HL-60 (cell line): ENCODE measurements at regions not wholly inside any gene's neighbourhood (a gene's known extent, or its start where the extent isn't known, plus 50 kb on each side); places are given as distances from the start of the nearest gene placed in this dataset.

Experiments
- GABPA ChIP-seq: IDR thresholded peaks from 2 replicates; pipeline ENCODE4 v1.6.1; 2012; ENCODE audit warnings: low read depth
- POLR2AphosphoS5 ChIP-seq: IDR thresholded peaks from 2 replicates; pipeline ENCODE4 v1.6.1; 2012; ENCODE audit warnings: low read depth
- TF ChIP-seq, protein P1 (sequence below): IDR thresholded peaks from one replicate; pipeline ENCODE4 v1.5.1; 2011; ENCODE audit warnings: low read length, control low read depth, inconsistent platforms; ENCODE audit not compliant: insufficient read depth

DNA sequence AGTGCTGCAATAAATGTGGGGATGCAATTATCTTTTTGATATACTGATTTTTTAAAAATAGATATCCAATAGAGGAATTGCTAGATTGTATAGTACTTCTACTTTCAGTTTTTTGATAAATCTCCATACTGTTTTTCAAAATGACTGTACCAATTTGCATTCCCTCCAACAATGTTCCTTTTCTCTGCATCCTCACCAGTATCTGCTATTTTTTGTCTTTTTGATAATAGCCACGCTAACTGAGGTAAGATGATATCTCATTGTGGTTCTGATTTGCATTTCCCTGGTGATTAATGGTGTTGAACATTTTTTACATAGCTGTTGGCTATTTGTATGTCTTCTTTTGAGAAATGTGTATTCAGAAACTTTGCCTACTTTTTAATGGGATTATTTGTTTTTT, 217.7 kb upstream of the MTPN start:
- no peak for TF ChIP-seq GABPA
- TF ChIP-seq, protein P1, sequence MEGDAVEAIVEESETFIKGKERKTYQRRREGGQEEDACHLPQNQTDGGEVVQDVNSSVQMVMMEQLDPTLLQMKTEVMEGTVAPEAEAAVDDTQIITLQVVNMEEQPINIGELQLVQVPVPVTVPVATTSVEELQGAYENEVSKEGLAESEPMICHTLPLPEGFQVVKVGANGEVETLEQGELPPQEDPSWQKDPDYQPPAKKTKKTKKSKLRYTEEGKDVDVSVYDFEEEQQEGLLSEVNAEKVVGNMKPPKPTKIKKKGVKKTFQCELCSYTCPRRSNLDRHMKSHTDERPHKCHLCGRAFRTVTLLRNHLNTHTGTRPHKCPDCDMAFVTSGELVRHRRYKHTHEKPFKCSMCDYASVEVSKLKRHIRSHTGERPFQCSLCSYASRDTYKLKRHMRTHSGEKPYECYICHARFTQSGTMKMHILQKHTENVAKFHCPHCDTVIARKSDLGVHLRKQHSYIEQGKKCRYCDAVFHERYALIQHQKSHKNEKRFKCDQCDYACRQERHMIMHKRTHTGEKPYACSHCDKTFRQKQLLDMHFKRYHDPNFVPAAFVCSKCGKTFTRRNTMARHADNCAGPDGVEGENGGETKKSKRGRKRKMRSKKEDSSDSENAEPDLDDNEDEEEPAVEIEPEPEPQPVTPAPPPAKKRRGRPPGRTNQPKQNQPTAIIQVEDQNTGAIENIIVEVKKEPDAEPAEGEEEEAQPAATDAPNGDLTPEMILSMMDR: no peak
- no peak for TF ChIP-seq POLR2AphosphoS5
